ENCODE measurements at regions not wholly inside any gene's neighbourhood (a gene's known extent, or its start where the extent isn't known, plus 50 kb on each side); places are given as distances from the start of the nearest gene placed in this dataset.

GRCh38 chr7:94054130-94054529 is 50.0 kb upstream of the BET1 start:
- Histone ChIP-seq H3K9ac (ENCODE audit: insufficient read depth, low read length) (no peak overlapping the region), H3K4me3 (replicated peaks in 1 of 4; ENCODE audit: control extremely low read depth in 1 of 4, insufficient read depth in 1 of 4, low read depth in 3 of 4, low read length in 4 of 4) (no peak overlapping the region), H3K79me2 (ENCODE audit: control insufficient read depth, insufficient read depth, low read length) (no peaks in the 10 kb centered on the region), H4K20me1 (ENCODE audit: control insufficient read depth, extremely low read depth, insufficient read depth, low read length) (no peaks in the 10 kb centered on the region), H3K4me2 (ENCODE audit: extremely low read depth, insufficient read depth, low read length) (no peak overlapping the region), H3K27me3 (ENCODE audit: control insufficient read depth, insufficient read depth, low read length) (no peaks in the 10 kb centered on the region), H3K36me3 (ENCODE audit: control insufficient read depth, insufficient read depth, low read length) (no peaks in the 10 kb centered on the region), H3K9me3 (ENCODE audit: control insufficient read depth, insufficient read depth, low read depth, low read length) (no peaks in the 10 kb centered on the region), H3K27ac (ENCODE audit: insufficient read depth, low read length) (no peak overlapping the region), H3K4me1 (ENCODE audit: control insufficient read depth, extremely low read depth, insufficient read depth, low read length) (peaks cover 4% of the 10 kb centered on the region), H2AFZ (ENCODE audit: low read length) (no peak overlapping the region)
- peak in 1 of 2 donors; percentile 79 for DNase-seq (ENCODE audit: low read depth in 2 of 2)
- TF ChIP-seq EZH2 (IDR thresholded peaks at IDR 0.05; ENCODE audit: low read length, missing control alignments): no peak
- TF ChIP-seq, protein P1, sequence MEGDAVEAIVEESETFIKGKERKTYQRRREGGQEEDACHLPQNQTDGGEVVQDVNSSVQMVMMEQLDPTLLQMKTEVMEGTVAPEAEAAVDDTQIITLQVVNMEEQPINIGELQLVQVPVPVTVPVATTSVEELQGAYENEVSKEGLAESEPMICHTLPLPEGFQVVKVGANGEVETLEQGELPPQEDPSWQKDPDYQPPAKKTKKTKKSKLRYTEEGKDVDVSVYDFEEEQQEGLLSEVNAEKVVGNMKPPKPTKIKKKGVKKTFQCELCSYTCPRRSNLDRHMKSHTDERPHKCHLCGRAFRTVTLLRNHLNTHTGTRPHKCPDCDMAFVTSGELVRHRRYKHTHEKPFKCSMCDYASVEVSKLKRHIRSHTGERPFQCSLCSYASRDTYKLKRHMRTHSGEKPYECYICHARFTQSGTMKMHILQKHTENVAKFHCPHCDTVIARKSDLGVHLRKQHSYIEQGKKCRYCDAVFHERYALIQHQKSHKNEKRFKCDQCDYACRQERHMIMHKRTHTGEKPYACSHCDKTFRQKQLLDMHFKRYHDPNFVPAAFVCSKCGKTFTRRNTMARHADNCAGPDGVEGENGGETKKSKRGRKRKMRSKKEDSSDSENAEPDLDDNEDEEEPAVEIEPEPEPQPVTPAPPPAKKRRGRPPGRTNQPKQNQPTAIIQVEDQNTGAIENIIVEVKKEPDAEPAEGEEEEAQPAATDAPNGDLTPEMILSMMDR (conservative IDR thresholded peaks at IDR 0.05 in 1 of 2, IDR thresholded peaks at IDR 0.05 in 1 of 2; ENCODE audit: low read depth in 1 of 2, low read length in 2 of 2): no peak

DNA sequence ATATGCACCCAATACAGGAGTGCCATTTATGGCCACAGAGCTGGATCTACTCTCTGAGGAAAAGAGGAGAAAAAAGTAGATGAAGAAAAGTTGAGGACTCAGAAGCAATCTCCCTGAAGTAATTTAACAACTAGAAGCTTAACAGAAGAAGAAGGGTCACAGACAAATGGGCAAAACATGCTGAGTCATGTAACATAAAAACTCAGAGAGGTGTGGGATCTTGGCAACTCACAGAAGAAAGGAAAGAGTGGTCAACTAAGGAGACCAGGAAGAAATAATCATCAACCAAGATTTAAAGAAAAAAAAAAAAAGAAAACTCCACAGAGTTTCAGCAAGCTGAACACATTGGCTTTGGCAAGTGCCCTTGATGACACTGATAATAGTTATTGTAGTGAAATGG is 51.8 kb upstream of the BET1 start:
- TF ChIP-seq, protein P1 (conservative IDR thresholded peaks at IDR 0.05 in 1 of 2, IDR thresholded peaks at IDR 0.05 in 1 of 2; ENCODE audit: low read depth in 1 of 2, low read length in 2 of 2): no peak
- TF ChIP-seq EZH2 (IDR thresholded peaks at IDR 0.05; ENCODE audit: low read length, missing control alignments): no peak
- Histone ChIP-seq H3K27me3 (ENCODE audit: control insufficient read depth, insufficient read depth, low read length) (no peaks in the 10 kb centered on the region), H3K4me2 (ENCODE audit: extremely low read depth, insufficient read depth, low read length) (no peak overlapping the region), H3K9me3 (ENCODE audit: control insufficient read depth, insufficient read depth, low read depth, low read length) (no peaks in the 10 kb centered on the region), H3K27ac (ENCODE audit: insufficient read depth, low read length) (no peak overlapping the region), H3K79me2 (ENCODE audit: control insufficient read depth, insufficient read depth, low read length) (no peaks in the 10 kb centered on the region), H3K4me1 (ENCODE audit: control insufficient read depth, extremely low read depth, insufficient read depth, low read length) (peaks cover 4% of the 10 kb centered on the region), H3K4me3 (replicated peaks in 1 of 4; ENCODE audit: control extremely low read depth in 1 of 4, insufficient read depth in 1 of 4, low read depth in 3 of 4, low read length in 4 of 4) (no peak overlapping the region), H4K20me1 (ENCODE audit: control insufficient read depth, extremely low read depth, insufficient read depth, low read length) (no peaks in the 10 kb centered on the region), H3K9ac (ENCODE audit: insufficient read depth, low read length) (no peak overlapping the region), H2AFZ (ENCODE audit: low read length) (no peak overlapping the region), H3K36me3 (ENCODE audit: control insufficient read depth, insufficient read depth, low read length) (no peaks in the 10 kb centered on the region)
- peak in 1 of 2 donors; percentile 76 for DNase-seq (ENCODE audit: low read depth in 2 of 2)

DNA sequence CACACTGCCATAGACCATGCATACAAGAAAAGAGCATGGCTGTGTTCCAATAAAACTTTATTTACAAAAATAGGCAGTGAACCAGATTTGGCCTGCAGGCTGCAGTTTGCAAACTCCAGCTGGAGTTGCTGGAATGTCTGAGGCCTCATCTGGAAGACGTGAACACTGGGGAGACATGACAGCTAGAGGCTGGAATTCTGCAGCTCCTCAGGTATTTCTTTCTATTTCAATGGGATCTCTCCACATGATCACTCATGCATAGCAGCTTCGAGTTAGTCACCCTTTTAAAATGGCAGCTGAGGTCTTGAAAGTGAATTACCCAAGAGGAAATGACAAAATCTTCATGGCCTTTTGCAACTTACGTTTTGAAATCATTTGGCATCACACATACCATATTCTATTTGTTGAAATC is 52.6 kb upstream of the BET1 start:
- Histone ChIP-seq H3K79me2 (ENCODE audit: control insufficient read depth, insufficient read depth, low read length) (no peaks in the 10 kb centered on the region), H3K27me3 (ENCODE audit: control insufficient read depth, insufficient read depth, low read length) (no peaks in the 10 kb centered on the region), H3K4me2 (ENCODE audit: extremely low read depth, insufficient read depth, low read length) (no peak overlapping the region), H2AFZ (ENCODE audit: low read length) (no peak overlapping the region), H4K20me1 (ENCODE audit: control insufficient read depth, extremely low read depth, insufficient read depth, low read length) (no peaks in the 10 kb centered on the region), H3K27ac (ENCODE audit: insufficient read depth, low read length) (no peak overlapping the region), H3K4me3 (replicated peaks in 1 of 4; ENCODE audit: control extremely low read depth in 1 of 4, insufficient read depth in 1 of 4, low read depth in 3 of 4, low read length in 4 of 4) (no peak overlapping the region), H3K9ac (ENCODE audit: insufficient read depth, low read length) (no peak overlapping the region), H3K4me1 (ENCODE audit: control insufficient read depth, extremely low read depth, insufficient read depth, low read length) (peaks cover 7% of the 10 kb centered on the region), H3K36me3 (ENCODE audit: control insufficient read depth, insufficient read depth, low read length) (no peaks in the 10 kb centered on the region), H3K9me3 (ENCODE audit: control insufficient read depth, insufficient read depth, low read depth, low read length) (no peaks in the 10 kb centered on the region)
- DNase-seq (ENCODE audit: low read depth in 2 of 2): peak; percentile 87 to 98
- TF ChIP-seq, protein P1 (conservative IDR thresholded peaks at IDR 0.05 in 1 of 2, IDR thresholded peaks at IDR 0.05 in 1 of 2; ENCODE audit: low read depth in 1 of 2, low read length in 2 of 2): no peak
